SK-N-SH (cell line): ENCODE measurements at regions not wholly inside any gene's neighbourhood (a gene's known extent, or its start where the extent isn't known, plus 50 kb on each side); places are given as distances from the start of the nearest gene placed in this dataset.
A peak's percentile ranks its signal among the peaks of the same experiment; 100 is the strongest.

ENCODE experiments used
- CTCF ChIA-PET: fragments of 300-600, 350-600 bp; formaldehyde crosslinking; extraction: SDS; loops from one replicate; lab custom pipeline; 2021; lab: Yijun Ruan, JAX
- POLR2A ChIA-PET: fragments of 350-600 bp; sonication (Branson Sonifier 250); formaldehyde crosslinking; extraction: SDS; loops from one replicate; lab custom pipeline; 2020; ENCODE audit warnings: antibody characterized with exemption, inconsistent platforms; lab: Yijun Ruan, JAX
- DNase-seq: peaks from one replicate; pipeline ENCODE4 v3.0.0; 2012
- H2AFZ ChIP-seq: fragments of 200-600 bp; sonication (generic); 2 replicates; pipeline ENCODE4 v1.8.1; 2016; ENCODE audit warnings: antibody characterized with exemption, mild to moderate bottlenecking, low read depth
- H3F3A ChIP-seq: fragments of 200-600 bp; sonication (generic); replicated peaks from 2 replicates; pipeline ENCODE3; 2016; ENCODE audit warnings: antibody characterized with exemption, mild to moderate bottlenecking; ENCODE audit not compliant: insufficient read depth
- H3K27ac ChIP-seq, 2 experiments: fragments of 200-500 bp in 1 of 2; fragments of 200-600 bp in 1 of 2; sonication (Bioruptor generic) in 1 of 2; sonication (generic), shearing (Covaris generic) in 1 of 2; 2 replicates each; pipeline versions ENCODE4 v1.5.1 to v1.6.1; 2014 to 2016; ENCODE audit warnings: low read depth in 2 of 2, inconsistent platforms in 1 of 2, low read length in 1 of 2, mild to moderate bottlenecking in 1 of 2, mixed read lengths in 1 of 2
- H3K27me3 ChIP-seq: fragments of 200-600 bp; sonication (generic), shearing (Covaris generic); 2 replicates; pipeline ENCODE4 v1.6.1; 2016; ENCODE audit warnings: mixed run types; ENCODE audit not compliant: insufficient read depth
- H3K36me3 ChIP-seq, 2 experiments: fragments of 200-500 bp in 1 of 2; fragments of 200-600 bp in 1 of 2; sonication (Bioruptor generic) in 1 of 2; sonication (generic) in 1 of 2; replicated peaks in 1 of 2; 2 replicates each; pipeline versions ENCODE3 to v1.5.1; 2014 to 2016; ENCODE audit warnings: low read length in 1 of 2, mild to moderate bottlenecking in 1 of 2; ENCODE audit not compliant: insufficient read depth in 2 of 2, control insufficient read depth in 1 of 2
- H3K4me1 ChIP-seq, 2 experiments: fragments of 200-500 bp in 1 of 2; fragments of 200-600 bp in 1 of 2; sonication (Bioruptor generic) in 1 of 2; sonication (generic), shearing (Covaris generic) in 1 of 2; 2 replicates each; pipeline versions ENCODE4 v1.5.1 to v1.6.1; 2014 to 2016; ENCODE audit warnings: low read depth in 1 of 2, low read length in 1 of 2, mixed run types in 1 of 2; ENCODE audit not compliant: insufficient read depth in 2 of 2, control insufficient read depth in 1 of 2
- H3K4me2 ChIP-seq: fragments of 200-600 bp; sonication (generic), shearing (Covaris generic); 2 replicates; pipeline ENCODE4 v1.6.1; 2017; ENCODE audit warnings: mixed run types
- H3K4me3 ChIP-seq, 2 experiments: fragments of 200-500 bp in 1 of 2; fragments of 200-600 bp in 1 of 2; sonication (Bioruptor generic) in 1 of 2; sonication (generic), shearing (Covaris generic) in 1 of 2; 2 replicates each; pipeline versions ENCODE4 v1.5.1 to v1.8.1; 2014 to 2016; ENCODE audit warnings: low read depth in 2 of 2, inconsistent platforms in 1 of 2, low read length in 1 of 2, mild to moderate bottlenecking in 1 of 2, mixed read lengths in 1 of 2, moderate library complexity in 1 of 2
- H3K79me2 ChIP-seq: fragments of 200-600 bp; sonication (generic); 2 replicates; pipeline ENCODE4 v1.8.1; 2017; ENCODE audit warnings: mild to moderate bottlenecking; ENCODE audit not compliant: insufficient read depth
- H3K9ac ChIP-seq: fragments of 200-600 bp; sonication (generic); 2 replicates; pipeline ENCODE4 v1.6.1; 2017; ENCODE audit warnings: mixed run types
- H3K9me2 ChIP-seq: fragments of 200-600 bp; sonication (generic); 2 replicates; pipeline ENCODE4 v1.6.1; 2017; ENCODE audit warnings: mixed run types
- H3K9me3 ChIP-seq: fragments of 200-600 bp; sonication (generic); 2 replicates; pipeline ENCODE4 v1.6.1; 2017; ENCODE audit warnings: mixed run types, mild to moderate bottlenecking, moderate library complexity
- H4K20me1 ChIP-seq: fragments of 200-600 bp; sonication (generic); 2 replicates; pipeline ENCODE4 v1.6.1; 2017; ENCODE audit warnings: mild to moderate bottlenecking, mixed run types; ENCODE audit not compliant: insufficient read depth
- EP300 ChIP-seq, 2 experiments: IDR thresholded peaks; 2 replicates each; pipeline versions ENCODE4 v1.4.0 to v1.6.1; 2012; ENCODE audit warnings: borderline replicate concordance in 1 of 2, low read depth in 1 of 2, low read length in 1 of 2
- FOSL2 ChIP-seq: IDR thresholded peaks from 2 replicates; pipeline ENCODE4 v1.4.0; 2012; ENCODE audit warnings: low read depth, mild to moderate bottlenecking, moderate library complexity, borderline replicate concordance
- FOXM1 ChIP-seq: IDR thresholded peaks from 2 replicates; pipeline ENCODE4 v1.4.0; 2012; ENCODE audit warnings: low read depth, mild to moderate bottlenecking
- NFIC ChIP-seq: IDR thresholded peaks from 2 replicates; pipeline ENCODE4 v1.4.0; 2012; ENCODE audit warnings: borderline replicate concordance
- RAD21 ChIP-seq: IDR thresholded peaks from 2 replicates; pipeline ENCODE4 v1.6.1; 2012; ENCODE audit warnings: mild to moderate bottlenecking, low read length
- REST ChIP-seq: IDR thresholded peaks from 2 replicates; pipeline ENCODE4 v1.6.1; 2012; ENCODE audit warnings: mild to moderate bottlenecking, low read depth, low read length, moderate library complexity
- RFX5 ChIP-seq: IDR thresholded peaks from 2 replicates; pipeline ENCODE4 v1.6.1; 2012; ENCODE audit warnings: mild to moderate bottlenecking, improper control_type of control experiment, low read length
- SMC3 ChIP-seq: IDR thresholded peaks from 2 replicates; pipeline ENCODE4 v1.6.1; 2012; ENCODE audit warnings: low read depth, low read length, improper control_type of control experiment
- TCF12 ChIP-seq: IDR thresholded peaks from 2 replicates; pipeline ENCODE4 v1.4.0; 2012
- YY1 ChIP-seq: IDR thresholded peaks from 2 replicates; pipeline ENCODE4 v1.4.0; 2012; ENCODE audit warnings: low read depth, mild to moderate bottlenecking
- ZBTB33 ChIP-seq: IDR thresholded peaks from 2 replicates; pipeline ENCODE4 v1.4.0; 2012; ENCODE audit warnings: low read depth, borderline replicate concordance
- WGBS: methylation state at CpG from one replicate; pipeline ENCODE4 v1.1.6; 2017; ENCODE audit warnings: low lambda C conversion rate; 5-methylcytosine and 5-hydroxymethylcytosine counted together

DNA sequence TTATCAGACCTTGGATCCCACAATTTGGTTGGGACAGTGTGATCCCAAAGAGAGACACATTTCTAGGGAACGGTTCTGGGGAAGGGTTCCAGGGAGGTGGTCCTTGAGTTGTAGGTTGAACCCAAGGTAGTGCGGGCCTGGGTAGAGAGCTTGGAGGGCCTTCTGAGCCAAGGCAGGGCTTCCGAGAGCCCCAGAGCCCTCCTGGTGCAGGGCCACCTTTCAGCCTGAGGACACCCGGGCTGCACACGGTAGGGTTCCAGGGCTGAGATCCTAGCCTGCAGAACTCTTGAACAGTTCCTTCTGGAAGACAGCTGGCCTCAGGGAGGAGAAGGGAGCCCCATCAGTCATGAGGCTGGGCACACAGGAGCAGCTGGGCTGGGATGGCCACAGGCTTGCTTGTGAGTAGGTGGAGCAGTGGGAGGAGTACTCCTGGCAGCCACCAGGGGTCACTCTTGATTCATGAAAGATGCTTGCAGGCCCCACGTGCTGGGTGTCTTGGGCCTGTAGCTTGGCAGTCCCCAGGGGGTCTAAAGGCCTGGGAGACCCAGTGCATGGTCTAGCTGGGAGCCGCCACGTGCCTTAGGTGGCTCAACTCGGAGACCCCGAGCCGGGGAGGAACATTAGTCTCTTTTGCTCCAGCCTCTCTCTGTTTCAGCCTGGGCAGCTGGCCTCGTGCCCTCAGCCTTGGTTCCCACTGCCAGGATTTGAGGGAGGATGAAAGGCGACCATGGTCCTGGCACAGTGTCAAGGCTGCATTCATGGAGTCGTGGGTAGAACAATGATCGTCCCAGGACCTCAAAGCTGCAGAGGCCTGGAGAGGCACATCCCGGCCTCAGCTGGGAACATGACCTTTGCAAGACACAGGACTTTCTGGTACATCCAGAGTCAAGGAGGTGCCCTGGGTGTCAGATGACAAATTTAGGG is 381.6 kb downstream of the TYW1 start (continued):
- TF ChIP-seq REST = no peak
- no peak for TF ChIP-seq EP300 (IDR thresholded peaks at IDR 0.05; ENCODE audit: borderline replicate concordance in 1 of 2, low read depth in 1 of 2, low read length in 1 of 2)
- TF ChIP-seq SMC3 = peak; percentile 88
- TF ChIP-seq NFIC = no peak
- no peak for TF ChIP-seq YY1

- no peak overlapping the region for H3K9ac ChIP-seq
- no peaks in the 10 kb centered on the region for H3K79me2 ChIP-seq
Observed at GRCh38 chr7:67380326-67380725, 383.7 kb downstream of the TYW1 start.

DNA sequence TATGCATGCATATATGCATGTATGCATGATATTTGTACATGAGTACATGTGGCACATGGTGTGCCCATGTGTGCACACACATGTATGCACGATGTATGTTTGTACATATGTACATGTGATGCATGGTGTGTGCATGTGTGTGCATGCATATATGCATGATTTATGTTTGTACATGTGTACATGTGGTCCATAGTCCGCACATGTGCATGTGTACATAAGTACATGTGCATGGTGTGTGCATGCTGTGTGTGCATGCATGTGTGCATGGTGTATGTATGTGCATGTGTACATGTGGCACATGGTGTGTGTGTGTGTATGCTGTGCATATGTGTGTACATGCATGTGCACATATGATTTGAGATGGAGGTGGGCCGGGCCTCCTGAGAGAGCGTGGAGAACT is 384.2 kb downstream of the TYW1 start:
- Histone ChIP-seq H3K4me2 (no peak overlapping the region), H3K79me2 (no peaks in the 10 kb centered on the region), H3K4me3 (no peak overlapping the region), H3K9me2 (no peaks in the 10 kb centered on the region), H3K4me1 (peaks cover 0 to 3% of the 10 kb centered on the region in 2 experiments; a peak in 1 of 4 replicates), H3K9ac (no peak overlapping the region), H3F3A (peaks cover 15% of the 10 kb centered on the region), H3K27ac (no peak overlapping the region), H3K36me3 (no peaks in the 10 kb centered on the region), H2AFZ (no peak overlapping the region), H4K20me1 (no peaks in the 10 kb centered on the region), H3K27me3 (no peaks in the 10 kb centered on the region)
- WGBS = 32% methylated on average over 4 of the region's 4 CpGs
- ChIA-PET POLR2A (no interaction called here), CTCF (interaction anchor here (1.2 to 4.0 kb wide), 4 partner anchors 9 to 408 kb away, joined by 4 to 23 read pairs (median 8); no protein-coding TSS in a partner anchor)
- no peak for DNase-seq
- TF ChIP-seq ZBTB33 = no peak
- TF ChIP-seq TCF12 = no peak
- no peak for TF ChIP-seq RFX5
- no peak for TF ChIP-seq NFIC
- TF ChIP-seq, all 33 proteins: peak for 0
- no peaks in the 10 kb centered on the region for H3K9me3 ChIP-seq

More at GRCh38 chr7:67380326-67380725, 383.7 kb downstream of the TYW1 start:
- ChIA-PET POLR2A (no interaction called here), CTCF (interaction anchor here (2.1 to 4.0 kb wide), 5 partner anchors 82 to 797 kb away, joined by 6 to 36 read pairs (median 23); no protein-coding TSS in a partner anchor)
- Histone ChIP-seq H3K36me3 (no peaks in the 10 kb centered on the region), H3K9me2 (no peaks in the 10 kb centered on the region), H2AFZ (no peak overlapping the region), H3K27me3 (no peaks in the 10 kb centered on the region), H3F3A (peaks cover 15% of the 10 kb centered on the region), H3K4me3 (no peak overlapping the region), H3K4me1 (peaks cover 0 to 3% of the 10 kb centered on the region in 2 experiments; a peak in 1 of 4 replicates), H3K27ac (no peak overlapping the region), H3K9me3 (no peaks in the 10 kb centered on the region), H4K20me1 (no peaks in the 10 kb centered on the region), H3K4me2 (no peak overlapping the region)
- DNase-seq = no peak
- WGBS = 51% methylated on average over 4 of the region's 4 CpGs
- no peak for TF ChIP-seq SMC3
- no peak for TF ChIP-seq FOSL2
- TF ChIP-seq TCF12 = no peak
- TF ChIP-seq EP300 (IDR thresholded peaks at IDR 0.05; ENCODE audit: borderline replicate concordance in 1 of 2, low read depth in 1 of 2, low read length in 1 of 2) = no peak
- TF ChIP-seq RAD21 = no peak
- no peak for TF ChIP-seq FOXM1
